NT2/D1 (cell line): ENCODE measurements at regions not wholly inside any gene's neighbourhood (a gene's known extent, or its start where the extent isn't known, plus 50 kb on each side); places are given as distances from the start of the nearest gene placed in this dataset.

ENCODE experiments used
- YY1 ChIP-seq: IDR thresholded peaks from 2 replicates; pipeline ENCODE4 v1.6.1; 2011; ENCODE audit not compliant: insufficient read length, insufficient read depth
- ZNF274 ChIP-seq: IDR thresholded peaks from 2 replicates; pipeline ENCODE4 v1.6.1; 2011; ENCODE audit warnings: mild to moderate bottlenecking, low read depth, low read length

- TF ChIP-seq ZNF274, result no peak
- no peak for TF ChIP-seq YY1
Observed at GRCh38 chr9:86573886-86574285, 219.7 kb upstream of the TUT7 start.
